GM23248 (cell line): ENCODE measurements at regions not wholly inside any gene's neighbourhood (a gene's known extent, or its start where the extent isn't known, plus 50 kb on each side); places are given as distances from the start of the nearest gene placed in this dataset.
A peak's percentile ranks its signal among the peaks of the same experiment; 100 is the strongest.

ENCODE experiments used
- DNase-seq: peaks from one replicate; pipeline ENCODE4 v3.0.0-alpha.2; 2015
- H2AFZ ChIP-seq: fragments of 200-600 bp; sonication (generic); 2 replicates; pipeline ENCODE4 v1.6.1; 2016; ENCODE audit warnings: antibody characterized with exemption
- H3F3A ChIP-seq: fragments of 200-600 bp; sonication (generic); 2 replicates; pipeline ENCODE4 v1.6.1; 2016; ENCODE audit warnings: mild to moderate bottlenecking, antibody characterized with exemption, mixed run types; ENCODE audit not compliant: insufficient read depth
- H3K27ac ChIP-seq: fragments of 200-600 bp; sonication (generic); 2 replicates; pipeline ENCODE4 v1.5.1; 2016; ENCODE audit warnings: mild to moderate bottlenecking
- H3K27me3 ChIP-seq: fragments of 200-600 bp; sonication (generic); replicated peaks from 2 replicates; pipeline ENCODE4 v1.6.1; 2016; ENCODE audit warnings: mild to moderate bottlenecking; ENCODE audit not compliant: insufficient read depth
- H3K36me3 ChIP-seq: fragments of 200-600 bp; sonication (generic); 2 replicates; pipeline ENCODE4 v1.6.1; 2016; ENCODE audit warnings: low read depth, mild to moderate bottlenecking
- H3K4me1 ChIP-seq: fragments of 200-600 bp; sonication (generic); 2 replicates; pipeline ENCODE4 v1.6.1; 2016; ENCODE audit warnings: mild to moderate bottlenecking; ENCODE audit not compliant: insufficient read depth
- H3K4me2 ChIP-seq: fragments of 200-600 bp; sonication (generic); one replicate; pipeline ENCODE4 v1.6.1; 2016; ENCODE audit warnings: mild to moderate bottlenecking; ENCODE audit not compliant: unreplicated experiment
- H3K4me3 ChIP-seq: fragments of 200-600 bp; sonication (generic); 2 replicates; pipeline ENCODE4 v1.5.1; 2016; ENCODE audit warnings: mild to moderate bottlenecking
- H3K79me2 ChIP-seq: fragments of 200-600 bp; sonication (generic); 2 replicates; pipeline ENCODE4 v1.6.1; 2016; ENCODE audit warnings: mild to moderate bottlenecking; ENCODE audit not compliant: insufficient read depth
- H3K9ac ChIP-seq: fragments of 200-600 bp; sonication (generic); 2 replicates; pipeline ENCODE4 v1.6.1; 2016; ENCODE audit warnings: mild to moderate bottlenecking
- H3K9me2 ChIP-seq: fragments of 200-600 bp; sonication (generic); 2 replicates; pipeline ENCODE4 v1.6.1; 2016; ENCODE audit warnings: mixed run types, mild to moderate bottlenecking, moderate library complexity; ENCODE audit not compliant: insufficient read depth
- H3K9me3 ChIP-seq: fragments of 200-600 bp; sonication (generic); one replicate; pipeline ENCODE4 v1.6.1; 2017; ENCODE audit warnings: low read depth
- H4K20me1 ChIP-seq: fragments of 200-600 bp; sonication (generic); 2 replicates; pipeline ENCODE4 v1.6.0; 2016; ENCODE audit not compliant: insufficient read depth
- EZH2 ChIP-seq: fragments of 200-600 bp; sonication (generic); IDR thresholded peaks from 2 replicates; pipeline ENCODE4 v1.6.1; 2018; ENCODE audit warnings: antibody characterized with exemption, mild to moderate bottlenecking; ENCODE audit not compliant: insufficient read depth, poor library complexity, severe bottlenecking
- EZH2phosphoT487 ChIP-seq: fragments of 200-600 bp; sonication (generic); IDR thresholded peaks from 2 replicates; pipeline ENCODE4 v1.6.1; 2018; ENCODE audit warnings: antibody characterized with exemption, moderate library complexity, mild to moderate bottlenecking, low read depth; ENCODE audit not compliant: insufficient read depth
- WGBS, 2 experiments: methylation state at CpG; one replicate each; pipeline ENCODE4 v1.1.6; 2015 to 2017; ENCODE audit warnings: low lambda C conversion rate in 2 of 2, low coverage in 1 of 2; ENCODE audit errors: missing lambda C conversion rate in 2 of 2; 5-methylcytosine and 5-hydroxymethylcytosine counted together
- in situ Hi-C: fragments of 300-500 bp; cut with MboI; formaldehyde crosslinking; loops from 2 replicates; pipeline ENCODE4 v1.15.0; 2020

DNA sequence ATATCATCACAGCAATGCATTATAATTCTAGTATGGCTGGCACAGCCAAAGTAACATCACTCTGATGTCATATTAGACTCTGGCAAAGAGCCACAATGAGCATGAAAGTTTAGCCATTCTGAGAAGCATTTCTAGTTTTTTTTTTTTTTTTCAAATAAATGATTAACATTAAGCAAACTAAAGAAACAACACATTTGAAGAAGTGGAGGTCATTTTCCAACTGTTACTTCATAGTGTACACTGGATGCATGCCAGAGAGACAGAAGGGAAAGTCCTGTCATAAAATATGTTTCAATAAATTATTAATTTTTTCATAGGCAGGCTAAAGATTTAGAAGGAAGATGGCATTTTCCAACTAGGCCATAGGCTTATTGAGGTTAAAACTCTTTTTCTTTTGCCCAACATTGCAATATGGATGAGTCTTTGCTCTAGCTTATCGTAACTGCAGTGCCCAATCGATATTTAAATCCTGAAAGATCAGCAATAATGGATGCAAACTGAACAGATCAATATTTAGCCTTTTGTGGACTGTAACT, 1630.4 kb upstream of the ACVR2A start:
- in situ Hi-C loops = no loop called here

DNA sequence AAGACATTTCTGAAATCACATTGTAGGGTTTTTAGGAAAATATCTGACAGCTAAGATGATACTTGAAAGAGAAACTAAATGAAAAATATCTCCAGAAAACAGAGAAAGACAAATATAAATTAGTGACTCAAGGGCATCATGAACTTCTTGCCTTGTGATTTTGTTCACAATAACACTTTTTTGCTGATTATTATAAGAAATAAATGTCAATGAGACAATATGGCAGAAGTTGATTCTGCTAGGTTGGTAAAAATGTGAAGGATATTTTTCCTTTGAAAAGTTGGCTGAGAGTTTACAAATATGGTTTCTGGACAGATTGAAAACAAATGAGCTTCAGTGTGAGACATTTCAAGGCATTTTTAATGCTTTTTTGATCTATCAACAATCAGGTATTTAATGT, 1631.2 kb upstream of the ACVR2A start:
- TF ChIP-seq EZH2phosphoT487 (no peak), EZH2 (no peak)

More for the DNA sequence above, 1630.4 kb upstream of the ACVR2A start:
- Histone ChIP-seq H3K79me2 (no peaks in the 10 kb centered on the region), H3K9me3 (no peaks in the 10 kb centered on the region), H3K27me3 (no peaks in the 10 kb centered on the region), H3K9ac (no peak overlapping the region), H3K4me2 (no peak overlapping the region), H3K4me3 (no peak overlapping the region), H3K27ac (no peak overlapping the region), H2AFZ (no peak overlapping the region), H4K20me1 (no peaks in the 10 kb centered on the region), H3K9me2 (no peaks in the 10 kb centered on the region; the same call in 1 of the 2 replicates), H3F3A (no peaks in the 10 kb centered on the region), H3K4me1 (no peaks in the 10 kb centered on the region), H3K36me3 (no peaks in the 10 kb centered on the region)
- DNase-seq = no peak
- WGBS, 2 experiments = 60 to 72% methylated on average over 2 of the region's 2 CpGs
- TF ChIP-seq EZH2 (no peak), EZH2phosphoT487 (no peak)

DNA sequence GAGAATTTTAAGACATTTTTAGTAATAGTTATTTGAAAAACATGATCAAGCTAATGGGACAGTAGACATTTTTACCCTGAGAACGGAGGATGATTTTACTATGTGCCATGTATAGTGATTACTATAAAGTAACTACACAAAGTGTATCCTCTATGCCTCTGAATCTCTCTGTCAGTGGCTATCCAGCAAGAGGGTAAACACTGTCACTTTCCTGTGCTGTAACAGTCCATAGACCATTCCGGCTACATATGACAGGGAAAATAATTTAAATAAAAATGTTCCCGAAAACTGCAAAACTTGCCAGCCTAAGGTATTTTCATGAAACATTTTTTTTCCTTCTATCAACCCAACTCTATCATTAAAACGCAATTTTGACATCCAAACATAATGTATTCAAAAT, 1632.2 kb upstream of the ACVR2A start:
- in situ Hi-C loops = no loop called here
- 84 to 89% methylated on average over 4 of the region's 4 CpGs for WGBS, 2 experiments

More for the DNA sequence above, 1631.2 kb upstream of the ACVR2A start:
- no peaks in the 10 kb centered on the region for H3K27me3 ChIP-seq
- H3K9me2 ChIP-seq = no peaks in the 10 kb centered on the region
- H2AFZ ChIP-seq = peak overlapping the region; percentile 1; the same call in 1 of the 2 replicates
- no peaks in the 10 kb centered on the region for H4K20me1 ChIP-seq
- no peaks in the 10 kb centered on the region for H3K36me3 ChIP-seq
- no peaks in the 10 kb centered on the region for H3F3A ChIP-seq
- no peak overlapping the region for H3K27ac ChIP-seq
- H3K9me3 ChIP-seq = no peaks in the 10 kb centered on the region
- H3K4me3 ChIP-seq = no peak overlapping the region
- H3K79me2 ChIP-seq = no peaks in the 10 kb centered on the region
- no peak for DNase-seq
- H3K4me1 ChIP-seq = no peaks in the 10 kb centered on the region
- no peak overlapping the region for H3K9ac ChIP-seq
- in situ Hi-C loops = no loop called here
- H3K4me2 ChIP-seq = no peak overlapping the region

DNA sequence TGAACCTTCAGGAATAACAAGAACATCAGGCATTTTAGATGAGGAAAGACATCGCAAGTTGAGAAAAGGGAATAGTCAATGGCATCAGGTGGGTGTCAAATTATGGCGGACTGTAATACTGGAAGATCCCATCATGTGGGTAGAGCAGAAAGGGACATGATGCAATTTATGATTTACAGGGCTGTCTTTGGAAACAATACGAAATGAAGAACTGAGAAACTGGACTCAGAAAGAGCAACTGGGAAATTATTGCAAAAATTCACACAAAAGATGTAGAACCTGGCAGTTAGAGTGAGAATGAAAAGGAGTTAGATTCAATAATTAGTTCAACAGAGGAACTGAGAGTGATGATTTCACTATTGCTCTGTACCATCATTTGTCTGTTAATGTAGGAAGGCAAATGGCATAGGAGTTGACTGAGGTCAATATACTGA, 1635.0 kb upstream of the ACVR2A start:
- no peaks in the 10 kb centered on the region for H3K27me3 ChIP-seq
- no peak overlapping the region for H3K4me3 ChIP-seq
- no peaks in the 10 kb centered on the region for H3K9me3 ChIP-seq
- H3K4me1 ChIP-seq = no peaks in the 10 kb centered on the region
- no peak for DNase-seq
- no peak overlapping the region for H3K27ac ChIP-seq
- H4K20me1 ChIP-seq = no peaks in the 10 kb centered on the region
- in situ Hi-C loops = no loop called here
- 72 to 76% methylated on average over 3 of the region's 3 CpGs for WGBS, 2 experiments
- TF ChIP-seq EZH2 (no peak), EZH2phosphoT487 (no peak)
- no peaks in the 10 kb centered on the region for H3K9me2 ChIP-seq
- no peaks in the 10 kb centered on the region for H3K79me2 ChIP-seq
- no peak overlapping the region for H2AFZ ChIP-seq
- no peaks in the 10 kb centered on the region for H3K36me3 ChIP-seq
- H3K4me2 ChIP-seq = no peak overlapping the region
- H3F3A ChIP-seq = no peaks in the 10 kb centered on the region
- no peak overlapping the region for H3K9ac ChIP-seq

More for the DNA sequence above, 1632.2 kb upstream of the ACVR2A start:
- Histone ChIP-seq H3K9me3 (no peaks in the 10 kb centered on the region), H4K20me1 (no peaks in the 10 kb centered on the region), H3K79me2 (no peaks in the 10 kb centered on the region), H3K27me3 (no peaks in the 10 kb centered on the region), H3K4me3 (no peak overlapping the region), H3K27ac (no peak overlapping the region), H3K4me2 (no peak overlapping the region), H3F3A (no peaks in the 10 kb centered on the region), H3K9ac (no peak overlapping the region), H3K36me3 (no peaks in the 10 kb centered on the region), H2AFZ (no peak overlapping the region), H3K9me2 (no peaks in the 10 kb centered on the region), H3K4me1 (no peaks in the 10 kb centered on the region)
- no peak for DNase-seq
- TF ChIP-seq EZH2phosphoT487 (no peak), EZH2 (no peak)

DNA sequence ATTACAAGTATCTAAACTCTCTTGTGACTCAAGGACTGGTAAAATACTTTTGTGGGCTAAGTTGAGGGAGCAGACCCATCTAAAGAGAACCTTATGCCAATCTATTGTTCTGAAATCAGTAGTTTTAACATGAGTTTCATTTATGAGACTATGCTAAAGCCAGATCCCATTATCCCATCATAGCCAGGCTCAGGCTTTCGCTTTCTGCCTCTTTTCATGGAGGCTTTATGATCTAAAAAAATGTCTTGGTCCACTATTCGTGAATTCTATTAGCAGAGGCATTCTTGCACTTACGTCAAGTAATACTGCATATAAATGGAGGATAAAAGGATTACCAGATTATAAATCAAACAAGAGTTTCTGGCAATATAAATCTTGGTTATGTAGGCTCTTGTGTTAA, 1636.9 kb upstream of the ACVR2A start:
- WGBS, 2 experiments = 71 to 73% methylated on average over 3 of the region's 3 CpGs
- no peak overlapping the region for H2AFZ ChIP-seq
- in situ Hi-C loops = no loop called here

More for the DNA sequence above, 1636.9 kb upstream of the ACVR2A start:
- Histone ChIP-seq H3K27me3 (no peaks in the 10 kb centered on the region), H3K4me1 (no peaks in the 10 kb centered on the region), H3K79me2 (no peaks in the 10 kb centered on the region), H3K9me3 (no peaks in the 10 kb centered on the region), H3K27ac (no peak overlapping the region), H3F3A (no peaks in the 10 kb centered on the region), H3K4me2 (no peak overlapping the region), H3K36me3 (no peaks in the 10 kb centered on the region), H3K9ac (no peak overlapping the region), H3K4me3 (no peak overlapping the region), H4K20me1 (no peaks in the 10 kb centered on the region), H3K9me2 (no peaks in the 10 kb centered on the region)
- TF ChIP-seq EZH2phosphoT487 = no peak
- TF ChIP-seq EZH2 = no peak
- DNase-seq = no peak
